ENCODE measurements at regions not wholly inside any gene's neighbourhood (a gene's known extent, or its start where the extent isn't known, plus 50 kb on each side); places are given as distances from the start of the nearest gene placed in this dataset.

DNA sequence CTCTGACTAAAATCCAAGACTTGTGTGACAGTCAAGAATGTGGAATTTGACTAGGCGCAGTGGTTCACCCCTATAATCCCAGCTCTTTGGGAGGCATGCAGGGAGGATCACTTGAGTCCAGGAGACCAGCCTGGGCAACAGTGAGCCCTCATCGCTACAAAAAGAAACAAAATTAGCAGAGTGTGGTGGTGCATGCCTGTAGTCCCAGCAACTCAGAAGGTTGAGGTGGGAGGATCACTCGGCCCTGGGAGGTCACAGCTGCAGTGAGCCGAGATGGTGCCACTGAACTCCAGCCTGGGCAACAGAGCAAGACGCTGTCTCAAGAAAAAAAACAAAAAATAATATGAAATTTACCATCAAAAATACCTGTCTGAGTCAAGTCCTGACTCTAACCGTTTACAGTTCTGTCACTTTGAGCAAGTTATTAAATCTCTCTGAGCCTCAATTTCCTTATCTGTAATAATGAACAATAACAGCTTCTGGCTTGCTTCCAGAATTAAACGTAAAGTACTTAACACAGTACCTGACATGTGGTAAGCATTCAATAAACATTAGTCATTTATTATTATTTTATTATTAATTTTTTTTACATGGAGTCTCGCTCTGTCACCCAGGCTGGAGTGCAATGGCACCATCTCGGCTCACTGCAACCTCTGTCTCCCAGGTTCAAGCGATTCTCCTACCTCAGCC, 204.6 kb upstream of the TSC22D1 start:
- TF ChIP-seq, protein P1, sequence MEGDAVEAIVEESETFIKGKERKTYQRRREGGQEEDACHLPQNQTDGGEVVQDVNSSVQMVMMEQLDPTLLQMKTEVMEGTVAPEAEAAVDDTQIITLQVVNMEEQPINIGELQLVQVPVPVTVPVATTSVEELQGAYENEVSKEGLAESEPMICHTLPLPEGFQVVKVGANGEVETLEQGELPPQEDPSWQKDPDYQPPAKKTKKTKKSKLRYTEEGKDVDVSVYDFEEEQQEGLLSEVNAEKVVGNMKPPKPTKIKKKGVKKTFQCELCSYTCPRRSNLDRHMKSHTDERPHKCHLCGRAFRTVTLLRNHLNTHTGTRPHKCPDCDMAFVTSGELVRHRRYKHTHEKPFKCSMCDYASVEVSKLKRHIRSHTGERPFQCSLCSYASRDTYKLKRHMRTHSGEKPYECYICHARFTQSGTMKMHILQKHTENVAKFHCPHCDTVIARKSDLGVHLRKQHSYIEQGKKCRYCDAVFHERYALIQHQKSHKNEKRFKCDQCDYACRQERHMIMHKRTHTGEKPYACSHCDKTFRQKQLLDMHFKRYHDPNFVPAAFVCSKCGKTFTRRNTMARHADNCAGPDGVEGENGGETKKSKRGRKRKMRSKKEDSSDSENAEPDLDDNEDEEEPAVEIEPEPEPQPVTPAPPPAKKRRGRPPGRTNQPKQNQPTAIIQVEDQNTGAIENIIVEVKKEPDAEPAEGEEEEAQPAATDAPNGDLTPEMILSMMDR (conservative IDR thresholded peaks at IDR 0.05; ENCODE audit: low read depth, low read length): no peak
- no peak for TF ChIP-seq EZH2 (IDR thresholded peaks at IDR 0.05; ENCODE audit: low read length, unreplicated experiment)
- TF ChIP-seq EZH2phosphoT487 (IDR thresholded peaks at IDR 0.05; ENCODE audit: borderline replicate concordance, low read length): no peak

All from PC-3 (cell line).